CD4-positive, alpha-beta T cell (primary cell): ENCODE measurements at regions not wholly inside any gene's neighbourhood (a gene's known extent, or its start where the extent isn't known, plus 50 kb on each side); places are given as distances from the start of the nearest gene placed in this dataset.

Source experiments
- ATAC-seq: fragments of 200-7000 bp; cut with Tn5 transposase; one replicate; pipeline ENCODE4 v1.10.0; 2022; ENCODE audit warnings: mild to moderate bottlenecking; ENCODE audit not compliant: poor library complexity
- CTCF ChIA-PET: fragments of 350-600 bp; sonication (Branson Sonifier 250); formaldehyde crosslinking; loops from one replicate; lab custom pipeline; 2021; ENCODE audit warnings: antibody characterized with exemption, inconsistent platforms; lab: Charles Lee
- POLR2A ChIA-PET: fragments of 350-600 bp; sonication (Branson Sonifier 250); formaldehyde crosslinking; loops from one replicate; lab custom pipeline; 2021; ENCODE audit warnings: antibody characterized with exemption, inconsistent platforms; lab: Charles Lee
- DNase-seq, 14 experiments: peaks; one replicate each; pipeline ENCODE4 v3.0.0-alpha.2; 2013 to 2020; ENCODE audit warnings: mixed read lengths in 2 of 14
- H3K27ac ChIP-seq, 2 donors: one replicate each; pipeline versions ENCODE4 v1.5.1 to v1.7.0; 2013; ENCODE audit warnings: low read length in 2 of 2, low read depth in 1 of 2, mild to moderate bottlenecking in 1 of 2
- H3K27me3 ChIP-seq, 2 experiments: 1 replicate in 1 of 2; 2 replicates in 1 of 2; pipeline versions ENCODE4 v1.6.1 to v1.7.0; 2013; ENCODE audit warnings: low read length in 2 of 2, control low read depth in 1 of 2, mild to moderate bottlenecking in 1 of 2, moderate library complexity in 1 of 2; ENCODE audit not compliant: insufficient read depth in 2 of 2, control insufficient read depth in 1 of 2
- H3K36me3 ChIP-seq: one replicate; pipeline ENCODE4 v1.6.1; 2013; ENCODE audit warnings: low read length, control low read depth; ENCODE audit not compliant: insufficient read depth
- H3K4me1 ChIP-seq: one replicate; pipeline ENCODE4 v1.6.1; 2013; ENCODE audit warnings: low read length, control low read depth; ENCODE audit not compliant: insufficient read depth
- H3K4me3 ChIP-seq: one replicate; pipeline ENCODE4 v1.5.1; 2013; ENCODE audit warnings: mild to moderate bottlenecking, low read length, moderate library complexity
- H3K9me3 ChIP-seq, 2 experiments: 1 replicate in 1 of 2; 2 replicates in 1 of 2; pipeline versions ENCODE4 v1.6.1 to v1.7.0; 2013; ENCODE audit warnings: low read length in 2 of 2, mild to moderate bottlenecking in 2 of 2, control low read depth in 1 of 2, moderate library complexity in 1 of 2; ENCODE audit not compliant: control insufficient read depth in 1 of 2, insufficient read depth in 1 of 2
- H3K27ac Mint-ChIP-seq: one replicate; pipeline ENCODE4 v1.8.0; 2020; ENCODE audit warnings: mixed read lengths
- H3K27me3 Mint-ChIP-seq: one replicate; pipeline ENCODE4 v1.8.0; 2021; ENCODE audit warnings: mixed read lengths
- H3K36me3 Mint-ChIP-seq: one replicate; pipeline ENCODE4 v1.8.0; 2021; ENCODE audit warnings: low read depth, mixed read lengths
- H3K4me1 Mint-ChIP-seq: one replicate; pipeline ENCODE4 v1.8.0; 2021; ENCODE audit warnings: low read depth, mixed read lengths
- H3K4me3 Mint-ChIP-seq: one replicate; pipeline ENCODE4 v1.8.0; 2020; ENCODE audit warnings: mild to moderate bottlenecking, mixed read lengths
- H3K9me3 Mint-ChIP-seq: one replicate; pipeline ENCODE4 v1.8.0; 2020; ENCODE audit warnings: mixed read lengths
- CTCF ChIP-seq: fragments of 200-600 bp; IDR thresholded peaks from one replicate; pipeline ENCODE4 v1.8.0; 2022; ENCODE audit warnings: antibody characterized with exemption, mild to moderate bottlenecking
- intact Hi-C, 2 experiments: fragments of 100-400 bp; cut with DNase I in 1 of 2; cut with micrococcal nuclease in 1 of 2; formaldehyde crosslinking; loops; one replicate each; pipeline versions ENCODE4 v1.15.1 to v1.9.0; 2023 to 2025; cut with DNase I, micrococcal nuclease

GRCh38 chr5:2514484-2514883 is 237.0 kb downstream of the IRX2 start:
- H3K27me3 Mint-ChIP-seq: no peaks in the 10 kb centered on the region
- no peaks in the 10 kb centered on the region for H3K36me3 Mint-ChIP-seq
- DNase-seq (no peak), ATAC-seq (no peak)
- POLR2A ChIA-PET: no interaction called here
- H3K27ac ChIP-seq: no peak overlapping the region
- H3K4me3 Mint-ChIP-seq: no peak overlapping the region
- CTCF ChIA-PET: no interaction called here
- H3K9me3 Mint-ChIP-seq: no peaks in the 10 kb centered on the region
- H3K9me3 ChIP-seq: peaks cover 0 to 34% of the 10 kb centered on the region in 2 experiments
- no peaks in the 10 kb centered on the region for H3K4me1 ChIP-seq
- intact Hi-C loops: no loop called here
- H3K4me1 Mint-ChIP-seq: no peaks in the 10 kb centered on the region
- no peak for TF ChIP-seq CTCF
- no peak overlapping the region for H3K27ac Mint-ChIP-seq
- H3K36me3 ChIP-seq: no peaks in the 10 kb centered on the region
- H3K4me3 ChIP-seq: no peak overlapping the region
- no peaks in the 10 kb centered on the region for H3K27me3 ChIP-seq

GRCh38 chr5:2511706-2512105 is 239.8 kb downstream of the IRX2 start:
- ATAC-seq (no peak), DNase-seq (no peak)
- Mint-ChIP-seq H3K9me3 (no peaks in the 10 kb centered on the region), H3K36me3 (no peaks in the 10 kb centered on the region), H3K27me3 (no peaks in the 10 kb centered on the region), H3K4me3 (no peak overlapping the region), H3K4me1 (no peaks in the 10 kb centered on the region), H3K27ac (no peak overlapping the region)
- ChIA-PET CTCF (no interaction called here), POLR2A (no interaction called here)
- H3K27ac ChIP-seq: no peak overlapping the region
- H3K9me3 ChIP-seq: peaks cover 0 to 27% of the 10 kb centered on the region in 2 experiments
- no peaks in the 10 kb centered on the region for H3K36me3 ChIP-seq
- no peak for TF ChIP-seq CTCF
- intact Hi-C loops: no loop called here
- no peaks in the 10 kb centered on the region for H3K4me1 ChIP-seq
- H3K27me3 ChIP-seq: no peaks in the 10 kb centered on the region
- H3K4me3 ChIP-seq: no peak overlapping the region

GRCh38 chr5:2511126-2511525 is 240.4 kb downstream of the IRX2 start:
- Histone ChIP-seq H3K4me1 (no peaks in the 10 kb centered on the region), H3K9me3 (peaks cover 0 to 23% of the 10 kb centered on the region in 2 experiments), H3K27ac (no peak overlapping the region), H3K27me3 (no peaks in the 10 kb centered on the region), H3K4me3 (no peak overlapping the region), H3K36me3 (no peaks in the 10 kb centered on the region)
- Mint-ChIP-seq H3K9me3 (no peaks in the 10 kb centered on the region), H3K4me3 (no peak overlapping the region), H3K4me1 (no peaks in the 10 kb centered on the region), H3K27ac (no peak overlapping the region), H3K27me3 (no peaks in the 10 kb centered on the region), H3K36me3 (no peaks in the 10 kb centered on the region)
- no peak for ATAC-seq
- ChIA-PET CTCF (no interaction called here), POLR2A (no interaction called here)
- intact Hi-C loops: no loop called here
- no peak for TF ChIP-seq CTCF
- no peak for DNase-seq
